Right lobe of liver (tissue), 6 donors: ENCODE measurements at regions not wholly inside any gene's neighbourhood (a gene's known extent, or its start where the extent isn't known, plus 50 kb on each side); places are given as distances from the start of the nearest gene placed in this dataset.

Experiments
- ATAC-seq, 4 donors: fragments of 200-7000 bp; cut with Tn5 transposase; one replicate each; pipeline ENCODE4 v1.9.1; 2020; ENCODE audit warnings: mild to moderate bottlenecking in 4 of 4, moderate library complexity in 4 of 4
- DNase-seq, 3 donors: peaks; one replicate each; pipeline ENCODE4 v3.0.0-alpha.2; 2020
- H3K27ac ChIP-seq, 3 donors: fragments of 200-600 bp; one replicate each; pipeline ENCODE4 v1.8.0; 2022
- H3K27me3 ChIP-seq, 2 donors: fragments of 200-600 bp; one replicate each; pipeline ENCODE4 v1.8.0; 2022
- H3K36me3 ChIP-seq, 4 donors: fragments of 200-600 bp; sonication (generic) in 1 of 4; one replicate each; pipeline versions ENCODE4 v1.5.1 to v1.8.0; 2017 to 2022; ENCODE audit warnings: control low read depth in 1 of 4
- H3K4me1 ChIP-seq, 4 donors: fragments of 200-600 bp; sonication (generic) in 1 of 4; one replicate each; pipeline versions ENCODE4 v1.5.1 to v1.8.0; 2017 to 2022; ENCODE audit warnings: control low read depth in 1 of 4
- H3K4me3 ChIP-seq, 3 donors: fragments of 200-600 bp; one replicate each; pipeline ENCODE4 v1.8.0; 2022
- H3K9me3 ChIP-seq, 4 donors: fragments of 200-600 bp; sonication (generic) in 1 of 4; one replicate each; pipeline versions ENCODE4 v1.5.1 to v1.8.0; 2017 to 2022; ENCODE audit warnings: control low read depth in 1 of 4
- POLR2A ChIP-seq: fragments of 450-650 bp; IDR thresholded peaks from one replicate; pipeline ENCODE4 v1.6.1; 2017; ENCODE audit warnings: antibody characterized with exemption, mild to moderate bottlenecking
- WGBS: methylation state at CpG from one replicate; pipeline ENCODE4 v1.1.6; 2018; ENCODE audit warnings: low coverage, low lambda C conversion rate; ENCODE audit not compliant: insufficient coverage; ENCODE audit errors: missing lambda C conversion rate; 5-methylcytosine and 5-hydroxymethylcytosine counted together
- intact Hi-C, 2 donors: fragments of 100-400 bp; cut with DNase I; formaldehyde crosslinking; loops; one replicate each; pipeline versions ENCODE4 v1.11.2 to v1.14.1; 2022
- TF ChIP-seq, protein P1 (sequence below), 4 donors: fragments of 200-600 bp in 3 of 4; fragments of 450-650 bp in 1 of 4; IDR thresholded peaks; one replicate each; pipeline versions ENCODE4 v1.5.1 to v1.8.0; 2016 to 2022; ENCODE audit warnings: antibody characterized with exemption in 4 of 4, mild to moderate bottlenecking in 2 of 4
- donor health status: DM: no; HTN: yes; CAD: no.
- donor health status: DM: no; HTN: no; CAD: no.
- donor health status: DM: no; HTN: no; CAD: no.
- donor health status: DM: no; HTN: yes; CAD: no.
- donor health status: DM: no; HTN: yes; CAD: no.

DNA sequence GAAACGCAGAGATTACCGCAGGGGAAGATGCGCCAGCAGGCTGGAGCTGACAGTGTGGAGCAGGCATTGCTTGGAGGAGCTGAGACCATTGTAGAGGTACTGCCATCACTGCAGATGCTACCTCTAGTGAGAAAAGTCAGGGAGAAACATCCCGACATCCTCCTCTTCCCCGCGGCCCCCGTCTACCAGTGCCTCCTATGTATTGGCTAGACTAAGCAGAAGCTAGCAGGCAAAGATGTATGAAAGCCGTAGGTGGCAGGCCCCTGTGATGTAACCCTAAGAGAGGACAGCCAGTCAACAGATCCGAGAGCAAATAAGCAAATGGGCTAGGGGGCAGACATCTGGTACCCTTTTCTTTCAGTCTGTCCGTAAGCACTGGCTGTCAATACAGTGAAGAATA lies 115.5 kb upstream of the ACTBL2 start:
- Histone ChIP-seq H3K27ac (no peak overlapping the region), H3K27me3 (no peaks in the 10 kb centered on the region), H3K9me3 (no peaks in the 10 kb centered on the region), H3K36me3 (no peaks in the 10 kb centered on the region), H3K4me1 (no peaks in the 10 kb centered on the region), H3K4me3 (no peak overlapping the region)
- intact Hi-C loops = no loop called here
- 65% methylated on average over 6 of the region's 10 CpGs for WGBS
- TF ChIP-seq POLR2A = no peak
- TF ChIP-seq, protein P1, sequence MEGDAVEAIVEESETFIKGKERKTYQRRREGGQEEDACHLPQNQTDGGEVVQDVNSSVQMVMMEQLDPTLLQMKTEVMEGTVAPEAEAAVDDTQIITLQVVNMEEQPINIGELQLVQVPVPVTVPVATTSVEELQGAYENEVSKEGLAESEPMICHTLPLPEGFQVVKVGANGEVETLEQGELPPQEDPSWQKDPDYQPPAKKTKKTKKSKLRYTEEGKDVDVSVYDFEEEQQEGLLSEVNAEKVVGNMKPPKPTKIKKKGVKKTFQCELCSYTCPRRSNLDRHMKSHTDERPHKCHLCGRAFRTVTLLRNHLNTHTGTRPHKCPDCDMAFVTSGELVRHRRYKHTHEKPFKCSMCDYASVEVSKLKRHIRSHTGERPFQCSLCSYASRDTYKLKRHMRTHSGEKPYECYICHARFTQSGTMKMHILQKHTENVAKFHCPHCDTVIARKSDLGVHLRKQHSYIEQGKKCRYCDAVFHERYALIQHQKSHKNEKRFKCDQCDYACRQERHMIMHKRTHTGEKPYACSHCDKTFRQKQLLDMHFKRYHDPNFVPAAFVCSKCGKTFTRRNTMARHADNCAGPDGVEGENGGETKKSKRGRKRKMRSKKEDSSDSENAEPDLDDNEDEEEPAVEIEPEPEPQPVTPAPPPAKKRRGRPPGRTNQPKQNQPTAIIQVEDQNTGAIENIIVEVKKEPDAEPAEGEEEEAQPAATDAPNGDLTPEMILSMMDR (IDR thresholded peaks at IDR 0.05) = no peak
- ATAC-seq (no peak), DNase-seq (no peak)

- DNase-seq (no peak), ATAC-seq (no peak)
- TF ChIP-seq POLR2A = no peak
- TF ChIP-seq, protein P1 (IDR thresholded peaks at IDR 0.05) = no peak
- intact Hi-C loops = no loop called here
- no peaks in the 10 kb centered on the region for H3K4me1 ChIP-seq
- 38% methylated on average over 1 of the region's 1 CpG for WGBS
- no peaks in the 10 kb centered on the region for H3K36me3 ChIP-seq
- no peak overlapping the region for H3K4me3 ChIP-seq
- H3K27me3 ChIP-seq = no peaks in the 10 kb centered on the region
- no peaks in the 10 kb centered on the region for H3K9me3 ChIP-seq
- no peak overlapping the region for H3K27ac ChIP-seq
Observed at GRCh38 chr5:57595523-57595991, 112.9 kb upstream of the ACTBL2 start.

GRCh38 chr5:57594436-57594835 lies 111.8 kb upstream of the ACTBL2 start:
- H3K27ac ChIP-seq = no peak overlapping the region
- no peaks in the 10 kb centered on the region for H3K9me3 ChIP-seq
- ATAC-seq (no peak), DNase-seq (no peak)
- TF ChIP-seq POLR2A = no peak
- TF ChIP-seq, protein P1 (IDR thresholded peaks at IDR 0.05) = no peak
- WGBS = 60% methylated on average over 6 of the region's 6 CpGs
- H3K4me1 ChIP-seq = no peaks in the 10 kb centered on the region
- intact Hi-C loops = no loop called here
- no peaks in the 10 kb centered on the region for H3K27me3 ChIP-seq
- no peaks in the 10 kb centered on the region for H3K36me3 ChIP-seq
- no peak overlapping the region for H3K4me3 ChIP-seq

- H3K4me3 ChIP-seq = no peak overlapping the region
- DNase-seq (no peak), ATAC-seq (no peak)
- no peaks in the 10 kb centered on the region for H3K36me3 ChIP-seq
- no peaks in the 10 kb centered on the region for H3K27me3 ChIP-seq
- no peak for TF ChIP-seq POLR2A
- TF ChIP-seq, protein P1 (IDR thresholded peaks at IDR 0.05) = no peak
- intact Hi-C loops = no loop called here
- 81% methylated on average over 3 of the region's 3 CpGs for WGBS
- no peaks in the 10 kb centered on the region for H3K4me1 ChIP-seq
- H3K9me3 ChIP-seq = no peaks in the 10 kb centered on the region
- no peak overlapping the region for H3K27ac ChIP-seq
Observed at GRCh38 chr5:57592236-57592635, 109.6 kb upstream of the ACTBL2 start.

GRCh38 chr5:57586649-57587048 lies 104.0 kb upstream of the ACTBL2 start:
- DNase-seq (no peak), ATAC-seq (no peak)
- Histone ChIP-seq H3K4me1 (no peaks in the 10 kb centered on the region), H3K27ac (no peak overlapping the region), H3K9me3 (no peaks in the 10 kb centered on the region), H3K4me3 (no peak overlapping the region), H3K36me3 (no peaks in the 10 kb centered on the region), H3K27me3 (no peaks in the 10 kb centered on the region)
- no peak for TF ChIP-seq POLR2A
- TF ChIP-seq, protein P1 (IDR thresholded peaks at IDR 0.05) = no peak
- intact Hi-C loops = no loop called here
- 58% methylated on average over 1 of the region's 1 CpG for WGBS
